PFSK-1 (cell line): ENCODE measurements at regions not wholly inside any gene's neighbourhood (a gene's known extent, or its start where the extent isn't known, plus 50 kb on each side); places are given as distances from the start of the nearest gene placed in this dataset.

Experiments
- FOXP2 ChIP-seq: optimal IDR thresholded peaks from 2 replicates; pipeline ENCODE3; 2011; ENCODE audit warnings: borderline replicate concordance, control low read depth, inconsistent platforms; ENCODE audit not compliant: insufficient read depth; ENCODE audit errors: extremely low read length, extremely low read depth
- POLR2AphosphoS5 ChIP-seq: IDR thresholded peaks from 2 replicates; pipeline ENCODE4 v1.6.1; 2012; ENCODE audit warnings: low read depth, mild to moderate bottlenecking, control low read depth, low read length, moderate library complexity
- TAF1 ChIP-seq: IDR thresholded peaks from 2 replicates; pipeline ENCODE4 v1.6.1; 2012; ENCODE audit warnings: low read length, control low read depth, borderline replicate concordance; ENCODE audit not compliant: insufficient read depth
- TF ChIP-seq, protein P1 (sequence below), 2 experiments: IDR thresholded peaks; 2 replicates each; pipeline versions ENCODE4 v1.6.1 to v1.8.0; 2011 to 2012; ENCODE audit warnings: low read depth in 2 of 2, low read length in 2 of 2, control low read depth in 1 of 2, inconsistent platforms in 1 of 2, mild to moderate bottlenecking in 1 of 2, moderate library complexity in 1 of 2; ENCODE audit not compliant: insufficient read depth in 1 of 2

GRCh38 chr1:229068270-229068987 lies 202.5 kb upstream of the RAB4A start:
- TF ChIP-seq, protein P1, sequence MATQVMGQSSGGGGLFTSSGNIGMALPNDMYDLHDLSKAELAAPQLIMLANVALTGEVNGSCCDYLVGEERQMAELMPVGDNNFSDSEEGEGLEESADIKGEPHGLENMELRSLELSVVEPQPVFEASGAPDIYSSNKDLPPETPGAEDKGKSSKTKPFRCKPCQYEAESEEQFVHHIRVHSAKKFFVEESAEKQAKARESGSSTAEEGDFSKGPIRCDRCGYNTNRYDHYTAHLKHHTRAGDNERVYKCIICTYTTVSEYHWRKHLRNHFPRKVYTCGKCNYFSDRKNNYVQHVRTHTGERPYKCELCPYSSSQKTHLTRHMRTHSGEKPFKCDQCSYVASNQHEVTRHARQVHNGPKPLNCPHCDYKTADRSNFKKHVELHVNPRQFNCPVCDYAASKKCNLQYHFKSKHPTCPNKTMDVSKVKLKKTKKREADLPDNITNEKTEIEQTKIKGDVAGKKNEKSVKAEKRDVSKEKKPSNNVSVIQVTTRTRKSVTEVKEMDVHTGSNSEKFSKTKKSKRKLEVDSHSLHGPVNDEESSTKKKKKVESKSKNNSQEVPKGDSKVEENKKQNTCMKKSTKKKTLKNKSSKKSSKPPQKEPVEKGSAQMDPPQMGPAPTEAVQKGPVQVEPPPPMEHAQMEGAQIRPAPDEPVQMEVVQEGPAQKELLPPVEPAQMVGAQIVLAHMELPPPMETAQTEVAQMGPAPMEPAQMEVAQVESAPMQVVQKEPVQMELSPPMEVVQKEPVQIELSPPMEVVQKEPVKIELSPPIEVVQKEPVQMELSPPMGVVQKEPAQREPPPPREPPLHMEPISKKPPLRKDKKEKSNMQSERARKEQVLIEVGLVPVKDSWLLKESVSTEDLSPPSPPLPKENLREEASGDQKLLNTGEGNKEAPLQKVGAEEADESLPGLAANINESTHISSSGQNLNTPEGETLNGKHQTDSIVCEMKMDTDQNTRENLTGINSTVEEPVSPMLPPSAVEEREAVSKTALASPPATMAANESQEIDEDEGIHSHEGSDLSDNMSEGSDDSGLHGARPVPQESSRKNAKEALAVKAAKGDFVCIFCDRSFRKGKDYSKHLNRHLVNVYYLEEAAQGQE (IDR thresholded peaks at IDR 0.05; ENCODE audit: insufficient read depth in 1 of 2, low read depth in 2 of 2, low read length in 2 of 2), result no peak
- TF ChIP-seq FOXP2 (no peak), POLR2AphosphoS5 (no peak), TAF1 (no peak)
